Left lung (tissue), 4 donors: ENCODE measurements at regions not wholly inside any gene's neighbourhood (a gene's known extent, or its start where the extent isn't known, plus 50 kb on each side); places are given as distances from the start of the nearest gene placed in this dataset.

Source experiments
- ATAC-seq: fragments of 200-7000 bp; cut with Tn5 transposase; one replicate; pipeline ENCODE4 v1.9.1; 2020; ENCODE audit warnings: moderate library complexity
- DNase-seq, 4 donors: peaks; one replicate each; pipeline ENCODE4 v3.0.0-alpha.2; 2013 to 2020
- H3K27ac ChIP-seq, 2 donors: fragments of 200-600 bp; sonication (generic) in 1 of 2; one replicate each; pipeline versions ENCODE4 v1.5.0 to v1.8.0; 2020 to 2021
- H3K27me3 ChIP-seq, 2 donors: fragments of 200-600 bp; sonication (generic) in 1 of 2; one replicate each; pipeline versions ENCODE4 v1.5.0 to v1.8.0; 2020 to 2021
- H3K36me3 ChIP-seq, 2 donors: fragments of 200-600 bp; sonication (generic) in 1 of 2; one replicate each; pipeline versions ENCODE4 v1.5.0 to v1.8.0; 2020 to 2021
- H3K4me1 ChIP-seq, 2 donors: fragments of 200-600 bp; one replicate each; pipeline ENCODE4 v1.8.0; 2021
- H3K4me3 ChIP-seq, 2 donors: fragments of 200-600 bp; sonication (generic) in 1 of 2; one replicate each; pipeline versions ENCODE4 v1.5.0 to v1.8.0; 2020 to 2021; ENCODE audit warnings: mild to moderate bottlenecking in 1 of 2
- H3K9me3 ChIP-seq, 2 donors: fragments of 200-600 bp; sonication (generic) in 1 of 2; one replicate each; pipeline versions ENCODE4 v1.5.0 to v1.8.0; 2020 to 2021
- CTCF ChIP-seq, 2 donors: fragments of 200-600 bp; sonication (generic) in 1 of 2; IDR thresholded peaks; one replicate each; pipeline versions ENCODE4 v1.5.0 to v1.8.0; 2021; ENCODE audit warnings: antibody characterized with exemption in 2 of 2
- intact Hi-C, 2 donors: fragments of 100-400 bp; cut with DNase I; formaldehyde crosslinking; loops; one replicate each; pipeline versions ENCODE4 v1.11.2 to v1.14.2; 2022
- donor health status: DM: no; HTN: yes; CAD: no.
- donor health status: DM: no; HTN: no; CAD: no.

GRCh38 chr4:31111790-31112189 is 391.6 kb downstream of the PCDH7 start:
- Histone ChIP-seq H3K4me1 (no peaks in the 10 kb centered on the region), H3K27me3 (no peaks in the 10 kb centered on the region), H3K9me3 (no peaks in the 10 kb centered on the region), H3K4me3 (no peak overlapping the region), H3K27ac (no peak overlapping the region), H3K36me3 (no peaks in the 10 kb centered on the region)
- intact Hi-C loops, result no loop called here
- TF ChIP-seq CTCF (IDR thresholded peaks at IDR 0.05), result no peak
- no peak for DNase-seq
- no peak for ATAC-seq

- intact Hi-C loops, result no loop called here
- no peak overlapping the region for H3K27ac ChIP-seq
- no peak for TF ChIP-seq CTCF (IDR thresholded peaks at IDR 0.05)
- no peaks in the 10 kb centered on the region for H3K27me3 ChIP-seq
- no peak overlapping the region for H3K4me3 ChIP-seq
- H3K9me3 ChIP-seq, result no peaks in the 10 kb centered on the region
- H3K4me1 ChIP-seq, result no peaks in the 10 kb centered on the region
- DNase-seq (no peak), ATAC-seq (no peak)
- H3K36me3 ChIP-seq, result no peaks in the 10 kb centered on the region
These were observed 394.6 kb downstream of the PCDH7 start for GRCh38 chr4:31114816-31115215.

GRCh38 chr4:31124008-31124585 is 403.9 kb downstream of the PCDH7 start:
- H3K4me1 ChIP-seq, result no peaks in the 10 kb centered on the region
- DNase-seq (no peak), ATAC-seq (no peak)
- intact Hi-C loops, result no loop called here
- H3K36me3 ChIP-seq, result no peaks in the 10 kb centered on the region
- H3K27ac ChIP-seq, result no peak overlapping the region
- H3K9me3 ChIP-seq, result no peaks in the 10 kb centered on the region
- TF ChIP-seq CTCF (IDR thresholded peaks at IDR 0.05), result no peak
- no peak overlapping the region for H3K4me3 ChIP-seq
- H3K27me3 ChIP-seq, result no peaks in the 10 kb centered on the region

- no peak for TF ChIP-seq CTCF (IDR thresholded peaks at IDR 0.05)
- no peaks in the 10 kb centered on the region for H3K9me3 ChIP-seq
- no peaks in the 10 kb centered on the region for H3K36me3 ChIP-seq
- no peaks in the 10 kb centered on the region for H3K4me1 ChIP-seq
- intact Hi-C loops, result no loop called here
- H3K4me3 ChIP-seq, result no peak overlapping the region
- ATAC-seq (no peak), DNase-seq (no peak)
- no peak overlapping the region for H3K27ac ChIP-seq
- no peaks in the 10 kb centered on the region for H3K27me3 ChIP-seq
These were observed 404.9 kb downstream of the PCDH7 start for GRCh38 chr4:31125061-31125460.

GRCh38 chr4:31125496-31125895 is 405.3 kb downstream of the PCDH7 start:
- Histone ChIP-seq H3K36me3 (no peaks in the 10 kb centered on the region), H3K27ac (no peak overlapping the region), H3K27me3 (no peaks in the 10 kb centered on the region), H3K4me1 (no peaks in the 10 kb centered on the region), H3K4me3 (no peak overlapping the region), H3K9me3 (no peaks in the 10 kb centered on the region)
- DNase-seq, result no peak
- ATAC-seq, result no peak
- intact Hi-C loops, result no loop called here
- no peak for TF ChIP-seq CTCF (IDR thresholded peaks at IDR 0.05)
